Trophoblast cell (in vitro differentiated cells and primary cell): ENCODE measurements at regions not wholly inside any gene's neighbourhood (a gene's known extent, or its start where the extent isn't known, plus 50 kb on each side); places are given as distances from the start of the nearest gene placed in this dataset.
"Not testable (repeated sequence)": the region's sequence is repeated elsewhere in the genome, so short reads cannot be mapped to it uniquely, and the experiment has no call there.

Experiments used
- DNase-seq, 2 donors: peaks; one replicate each; pipeline ENCODE4 v3.0.0-alpha.2; 2016
- H2AFZ ChIP-seq: 2 replicates; pipeline ENCODE4 v1.6.1; 2013; ENCODE audit warnings: low read length, moderate library complexity, mild to moderate bottlenecking; ENCODE audit not compliant: insufficient read depth, poor library complexity
- H2AK5ac ChIP-seq: 2 replicates; pipeline ENCODE4 v1.6.1; 2013; ENCODE audit warnings: mild to moderate bottlenecking, low read length
- H2BK120ac ChIP-seq: 2 replicates; pipeline ENCODE4 v1.6.1; 2013; ENCODE audit warnings: low read length, mild to moderate bottlenecking, moderate library complexity; ENCODE audit not compliant: insufficient read depth, poor library complexity
- H2BK12ac ChIP-seq: 2 replicates; pipeline ENCODE4 v1.6.1; 2013; ENCODE audit warnings: mild to moderate bottlenecking, low read length, moderate library complexity
- H2BK5ac ChIP-seq: 2 replicates; pipeline ENCODE4 v1.6.1; 2013; ENCODE audit warnings: low read length, low read depth, moderate library complexity, mild to moderate bottlenecking; ENCODE audit not compliant: poor library complexity
- H3K14ac ChIP-seq: 2 replicates; pipeline ENCODE4 v1.6.1; 2013; ENCODE audit warnings: mild to moderate bottlenecking, low read length
- H3K18ac ChIP-seq: 2 replicates; pipeline ENCODE4 v1.6.1; 2013; ENCODE audit warnings: mild to moderate bottlenecking, low read length
- H3K23ac ChIP-seq: 2 replicates; pipeline ENCODE4 v1.6.1; 2013; ENCODE audit warnings: low read length
- H3K27ac ChIP-seq: 2 replicates; pipeline ENCODE4 v1.5.1; 2013; ENCODE audit warnings: low read depth, mild to moderate bottlenecking, inconsistent platforms, low read length, moderate library complexity
- H3K27me3 ChIP-seq: 2 replicates; pipeline ENCODE4 v1.6.1; 2013; ENCODE audit warnings: inconsistent platforms, mild to moderate bottlenecking, low read length, moderate library complexity; ENCODE audit not compliant: insufficient read depth
- H3K36me3 ChIP-seq, 2 experiments: 1 replicate in 1 of 2; 2 replicates in 1 of 2; pipeline ENCODE4 v1.6.1; 2013; ENCODE audit warnings: low read length in 2 of 2, mild to moderate bottlenecking in 2 of 2, moderate library complexity in 1 of 2; ENCODE audit not compliant: insufficient read depth in 2 of 2, control insufficient read depth in 1 of 2
- H3K4ac ChIP-seq: 2 replicates; pipeline ENCODE4 v1.6.1; 2013; ENCODE audit warnings: low read depth, mild to moderate bottlenecking, low read length, moderate library complexity
- H3K4me1 ChIP-seq, 2 experiments: 1 replicate in 1 of 2; 2 replicates in 1 of 2; pipeline ENCODE4 v1.6.1; 2013; ENCODE audit warnings: low read length in 2 of 2, mild to moderate bottlenecking in 2 of 2, moderate library complexity in 1 of 2; ENCODE audit not compliant: insufficient read depth in 2 of 2, control insufficient read depth in 1 of 2
- H3K4me2 ChIP-seq: 2 replicates; pipeline ENCODE4 v1.6.1; 2013; ENCODE audit warnings: inconsistent platforms, mild to moderate bottlenecking, low read length, moderate library complexity
- H3K4me3 ChIP-seq: 2 replicates; pipeline ENCODE4 v1.5.1; 2013; ENCODE audit warnings: mild to moderate bottlenecking, low read depth, low read length, inconsistent platforms
- H3K79me1 ChIP-seq: one replicate; pipeline ENCODE4 v1.6.1; 2013; ENCODE audit warnings: low read length
- H3K79me2 ChIP-seq: 2 replicates; pipeline ENCODE4 v1.6.1; 2013; ENCODE audit warnings: low read length, mild to moderate bottlenecking; ENCODE audit not compliant: control insufficient read depth, insufficient read depth, poor library complexity
- H3K9ac ChIP-seq: 2 replicates; pipeline ENCODE4 v1.6.1; 2013; ENCODE audit warnings: mild to moderate bottlenecking, low read length
- H3K9me3 ChIP-seq: 2 replicates; pipeline ENCODE4 v1.6.1; 2013; ENCODE audit warnings: low read depth, mild to moderate bottlenecking, control low read depth, inconsistent platforms, low read length; ENCODE audit not compliant: insufficient read depth
- H4K12ac ChIP-seq: 2 replicates; pipeline ENCODE4 v1.6.1; 2013; ENCODE audit warnings: low read depth, mild to moderate bottlenecking, low read length, moderate library complexity
- H4K8ac ChIP-seq: 2 replicates; pipeline ENCODE4 v1.6.1; 2013; ENCODE audit warnings: low read depth, mild to moderate bottlenecking, low read length, moderate library complexity
- H4K91ac ChIP-seq: one replicate; pipeline ENCODE4 v1.6.1; 2013; ENCODE audit warnings: low read depth, mild to moderate bottlenecking, low read length, moderate library complexity
- WGBS: extraction: QIAGEN DNeasy Blood & Tissue Kit; methylation state at CpG from one replicate; pipeline ENCODE4 v1.1.7; 2013; ENCODE audit warnings: missing lambda C conversion rate; ENCODE audit not compliant: insufficient read length, insufficient coverage; ENCODE audit errors: extremely low coverage; 5-methylcytosine and 5-hydroxymethylcytosine counted together

- no peaks in the 10 kb centered on the region for H3K4me1 ChIP-seq
- no peak overlapping the region for H3K14ac ChIP-seq
- H4K91ac ChIP-seq, result no peak overlapping the region
- no peaks in the 10 kb centered on the region for H3K36me3 ChIP-seq
- H3K9ac ChIP-seq, result no peak overlapping the region
- no peak overlapping the region for H3K4me3 ChIP-seq
- H3K4me2 ChIP-seq, result no peak overlapping the region
- no peak overlapping the region for H3K4ac ChIP-seq
- no peak overlapping the region for H2AFZ ChIP-seq
- H3K79me2 ChIP-seq, result no peaks in the 10 kb centered on the region
- no peak overlapping the region for H4K12ac ChIP-seq
- no peak for DNase-seq
- no peak overlapping the region for H3K18ac ChIP-seq
- H3K23ac ChIP-seq, result no peak overlapping the region
- no peak overlapping the region for H2AK5ac ChIP-seq
- no peaks in the 10 kb centered on the region for H3K79me1 ChIP-seq
- H3K27me3 ChIP-seq, result no peaks in the 10 kb centered on the region
- no CpG with 5 or more reads among the region's 3 CpGs for WGBS
- H2BK120ac ChIP-seq, result no peak overlapping the region
- H4K8ac ChIP-seq, result no peak overlapping the region
- H2BK12ac ChIP-seq, result no peak overlapping the region
- no peak overlapping the region for H2BK5ac ChIP-seq
- H3K9me3 ChIP-seq, result no peaks in the 10 kb centered on the region
- H3K27ac ChIP-seq, result no peak overlapping the region
Observed at GRCh38 chr13:38463048-38463447, 113.4 kb downstream of the UFM1 start.

GRCh38 chr13:38472411-38472810, 122.8 kb downstream of the UFM1 start:
- not testable (repeated sequence) for H3K14ac ChIP-seq, H3K36me3 ChIP-seq, H3K27me3 ChIP-seq, H3K18ac ChIP-seq, DNase-seq, H3K27ac ChIP-seq, H2BK5ac ChIP-seq, H3K4ac ChIP-seq, H4K8ac ChIP-seq, H2AFZ ChIP-seq, H3K4me2 ChIP-seq, H3K79me2 ChIP-seq, H3K9me3 ChIP-seq, H4K12ac ChIP-seq, H2AK5ac ChIP-seq, H3K23ac ChIP-seq, H3K9ac ChIP-seq, H3K79me1 ChIP-seq, H3K4me1 ChIP-seq, H4K91ac ChIP-seq, H2BK12ac ChIP-seq, H3K4me3 ChIP-seq, H2BK120ac ChIP-seq
- WGBS, result no CpG with 5 or more reads among the region's 34 CpGs

GRCh38 chr13:38473305-38473704, 123.7 kb downstream of the UFM1 start:
- H3K27ac ChIP-seq, result no peak overlapping the region
- no peaks in the 10 kb centered on the region for H3K4me1 ChIP-seq
- no peak overlapping the region for H4K12ac ChIP-seq
- H3K23ac ChIP-seq, result no peak overlapping the region
- H3K9ac ChIP-seq, result no peak overlapping the region
- H3K18ac ChIP-seq, result no peak overlapping the region
- H3K79me1 ChIP-seq, result no peaks in the 10 kb centered on the region
- no peak overlapping the region for H2BK120ac ChIP-seq
- no peaks in the 10 kb centered on the region for H3K27me3 ChIP-seq
- H3K9me3 ChIP-seq, result no peaks in the 10 kb centered on the region
- DNase-seq, result no peak
- WGBS, result no CpG with 5 or more reads among the region's 5 CpGs
- H2BK12ac ChIP-seq, result no peak overlapping the region
- no peak overlapping the region for H2AFZ ChIP-seq
- no peak overlapping the region for H3K4me3 ChIP-seq
- no peak overlapping the region for H2BK5ac ChIP-seq
- H4K8ac ChIP-seq, result no peak overlapping the region
- H3K4me2 ChIP-seq, result no peak overlapping the region
- H3K14ac ChIP-seq, result no peak overlapping the region
- H2AK5ac ChIP-seq, result no peak overlapping the region
- no peak overlapping the region for H3K4ac ChIP-seq
- H3K36me3 ChIP-seq, result no peaks in the 10 kb centered on the region
- H3K79me2 ChIP-seq, result no peaks in the 10 kb centered on the region
- H4K91ac ChIP-seq, result no peak overlapping the region

- Histone ChIP-seq H2BK5ac (no peak overlapping the region), H3K36me3 (no peaks in the 10 kb centered on the region), H3K4me3 (no peak overlapping the region), H3K9ac (no peak overlapping the region), H3K4me2 (no peak overlapping the region), H3K27ac (no peak overlapping the region), H2AFZ (no peak overlapping the region), H4K91ac (no peak overlapping the region), H3K9me3 (no peaks in the 10 kb centered on the region), H2BK12ac (no peak overlapping the region), H3K23ac (no peak overlapping the region), H2BK120ac (no peak overlapping the region), H3K4me1 (no peaks in the 10 kb centered on the region), H4K8ac (no peak overlapping the region), H3K14ac (no peak overlapping the region), H2AK5ac (no peak overlapping the region), H4K12ac (no peak overlapping the region), H3K79me2 (no peaks in the 10 kb centered on the region), H3K27me3 (no peaks in the 10 kb centered on the region), H3K18ac (no peak overlapping the region), H3K4ac (no peak overlapping the region), H3K79me1 (no peaks in the 10 kb centered on the region)
- no CpG with 5 or more reads among the region's 2 CpGs for WGBS
- no peak for DNase-seq
Observed at GRCh38 chr13:38477676-38478075, 128.0 kb downstream of the UFM1 start.
